ENCODE measurements at regions not wholly inside any gene's neighbourhood (a gene's known extent, or its start where the extent isn't known, plus 50 kb on each side); places are given as distances from the start of the nearest gene placed in this dataset.

- TF ChIP-seq CTCF (IDR thresholded peaks at IDR 0.05; ENCODE audit: insufficient read depth, low read length), result no peak
- no peak overlapping the region for H3K4me3 ChIP-seq (ENCODE audit: low read depth, low read length)
- no peak for DNase-seq (ENCODE audit: low read depth)
Observed at GRCh38 chr10:128898916-128899195, 568.2 kb upstream of the MGMT start.

GRCh38 chr10:128900456-128900855 is 566.6 kb upstream of the MGMT start:
- no peak overlapping the region for H3K4me3 ChIP-seq (ENCODE audit: low read depth, low read length)
- DNase-seq (ENCODE audit: low read depth), result no peak
- TF ChIP-seq CTCF (IDR thresholded peaks at IDR 0.05; ENCODE audit: insufficient read depth, low read length), result no peak

GRCh38 chr10:128901236-128901635 is 565.8 kb upstream of the MGMT start:
- no peak for TF ChIP-seq CTCF (IDR thresholded peaks at IDR 0.05; ENCODE audit: insufficient read depth, low read length)
- no peak for DNase-seq (ENCODE audit: low read depth)
- H3K4me3 ChIP-seq (ENCODE audit: low read depth, low read length), result no peak overlapping the region

- DNase-seq (ENCODE audit: low read depth), result no peak
Observed at GRCh38 chr10:128902031-128902710, 564.9 kb upstream of the MGMT start.

GRCh38 chr10:128907155-128907941 is 559.7 kb upstream of the MGMT start:
- H3K4me3 ChIP-seq (ENCODE audit: low read depth, low read length), result no peak overlapping the region
- no peak for TF ChIP-seq CTCF (IDR thresholded peaks at IDR 0.05; ENCODE audit: insufficient read depth, low read length)
- no peak for DNase-seq (ENCODE audit: low read depth)

More at GRCh38 chr10:128902031-128902710, 564.9 kb upstream of the MGMT start:
- no peak overlapping the region for H3K4me3 ChIP-seq (ENCODE audit: low read depth, low read length)
- no peak for TF ChIP-seq CTCF (IDR thresholded peaks at IDR 0.05; ENCODE audit: insufficient read depth, low read length)

GRCh38 chr10:128908099-128908498 is 558.9 kb upstream of the MGMT start:
- no peak for DNase-seq (ENCODE audit: low read depth)
- TF ChIP-seq CTCF (IDR thresholded peaks at IDR 0.05; ENCODE audit: insufficient read depth, low read length), result no peak
- no peak overlapping the region for H3K4me3 ChIP-seq (ENCODE audit: low read depth, low read length)

Data from fibroblast of the aortic adventitia (primary cell).